ENCODE measurements at regions not wholly inside any gene's neighbourhood (a gene's known extent, or its start where the extent isn't known, plus 50 kb on each side); places are given as distances from the start of the nearest gene placed in this dataset.

DNA sequence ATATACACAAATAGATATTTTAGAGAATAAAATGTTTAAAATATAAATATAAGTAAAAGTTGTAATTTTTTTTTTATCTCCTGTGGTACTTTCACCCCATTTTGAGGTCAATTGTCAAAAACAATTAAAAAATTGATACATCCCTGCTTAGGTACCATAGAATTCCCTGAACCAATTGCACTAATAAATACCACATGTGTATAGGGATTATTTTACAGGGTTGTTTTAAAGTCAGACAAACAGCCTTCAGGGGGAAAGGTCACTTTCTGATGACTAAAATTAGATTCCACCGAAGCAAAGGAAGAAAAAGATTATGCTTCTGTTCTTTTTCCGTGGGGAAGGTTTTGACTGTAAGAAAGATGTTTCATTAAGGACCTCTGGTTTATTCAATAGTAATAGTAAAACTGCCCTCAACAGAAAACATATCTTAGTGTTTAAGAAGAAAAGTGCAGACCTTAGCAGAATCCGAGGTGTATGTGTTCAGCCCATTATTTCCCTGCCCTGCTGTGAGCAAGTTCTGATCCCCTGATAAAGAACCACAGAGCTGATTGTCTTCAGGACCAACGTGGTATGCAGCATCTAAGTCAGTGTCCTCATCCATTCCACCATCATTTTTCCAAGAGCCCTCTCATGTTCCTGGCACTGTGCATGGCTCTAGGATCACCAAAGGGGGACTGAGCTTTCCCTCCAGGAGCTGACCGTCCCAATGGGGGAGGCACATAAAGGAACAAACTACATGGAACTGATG, 132.9 kb upstream of the IL12A start:
- TF ChIP-seq ZNF274 (IDR thresholded peaks at IDR 0.05; ENCODE audit: borderline replicate concordance, low read depth, low read length), result no peak
- TF ChIP-seq PML (IDR thresholded peaks at IDR 0.05; ENCODE audit: low read length), result no peak
- TF ChIP-seq POU5F1 (IDR thresholded peaks at IDR 0.05; ENCODE audit: borderline replicate concordance, low read depth, low read length, partially characterized antibody), result no peak
- TF ChIP-seq ZBTB11 (CRISPR knock-in tag; IDR thresholded peaks at IDR 0.05), result no peak
